Islet of Langerhans (tissue), 1 donor: ENCODE measurements at regions not wholly inside any gene's neighbourhood (a gene's known extent, or its start where the extent isn't known, plus 50 kb on each side); places are given as distances from the start of the nearest gene placed in this dataset.
"Not testable (repeated sequence)": the region's sequence is repeated elsewhere in the genome, so short reads cannot be mapped to it uniquely, and the experiment has no call there.

Experiments used
- FAIRE-seq: peaks from one replicate; lab custom pipeline; 2011; peaks lifted over from hg19 to GRCh38; lab: Jason Lieb, UNC

DNA sequence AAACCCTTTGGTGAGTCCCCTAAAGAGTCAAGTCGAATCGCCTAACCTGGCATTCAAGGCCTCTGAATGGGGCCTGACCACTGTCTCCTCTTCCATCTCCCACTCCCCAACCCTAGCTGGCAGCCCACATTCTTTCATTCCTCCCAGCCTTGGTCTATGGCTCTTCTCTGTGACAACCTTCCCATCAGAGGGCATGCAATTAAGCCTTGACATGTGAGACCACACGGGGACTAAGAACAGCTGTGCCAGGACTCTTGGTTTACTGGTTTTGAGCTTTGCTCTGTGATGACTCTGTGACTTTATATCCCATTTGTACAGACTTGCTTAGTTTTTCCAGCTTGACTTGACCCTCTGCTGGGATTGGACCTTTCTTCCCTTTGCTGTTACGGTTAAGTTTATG is 116.6 kb downstream of the BUB3 start:
- FAIRE-seq = no peak

DNA sequence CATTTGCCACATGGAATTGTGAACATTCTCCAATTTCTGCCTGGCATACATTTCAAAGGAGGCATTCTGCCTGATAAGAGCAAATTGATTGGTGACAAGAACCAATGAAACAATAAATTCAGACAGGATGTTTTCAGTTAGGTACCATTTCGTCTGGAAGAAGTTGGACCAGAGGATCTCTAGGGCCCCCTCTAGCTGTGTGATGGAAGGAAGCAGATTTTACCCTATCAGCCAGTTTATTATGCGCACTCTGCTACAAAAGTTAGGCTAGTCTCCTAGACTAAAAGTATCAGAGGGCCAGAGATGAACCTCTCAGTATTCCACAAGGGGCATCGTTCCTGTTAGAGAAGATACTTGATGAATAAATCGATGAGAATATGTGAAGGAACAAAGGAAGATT is 118.0 kb downstream of the BUB3 start:
- no peak for FAIRE-seq

DNA sequence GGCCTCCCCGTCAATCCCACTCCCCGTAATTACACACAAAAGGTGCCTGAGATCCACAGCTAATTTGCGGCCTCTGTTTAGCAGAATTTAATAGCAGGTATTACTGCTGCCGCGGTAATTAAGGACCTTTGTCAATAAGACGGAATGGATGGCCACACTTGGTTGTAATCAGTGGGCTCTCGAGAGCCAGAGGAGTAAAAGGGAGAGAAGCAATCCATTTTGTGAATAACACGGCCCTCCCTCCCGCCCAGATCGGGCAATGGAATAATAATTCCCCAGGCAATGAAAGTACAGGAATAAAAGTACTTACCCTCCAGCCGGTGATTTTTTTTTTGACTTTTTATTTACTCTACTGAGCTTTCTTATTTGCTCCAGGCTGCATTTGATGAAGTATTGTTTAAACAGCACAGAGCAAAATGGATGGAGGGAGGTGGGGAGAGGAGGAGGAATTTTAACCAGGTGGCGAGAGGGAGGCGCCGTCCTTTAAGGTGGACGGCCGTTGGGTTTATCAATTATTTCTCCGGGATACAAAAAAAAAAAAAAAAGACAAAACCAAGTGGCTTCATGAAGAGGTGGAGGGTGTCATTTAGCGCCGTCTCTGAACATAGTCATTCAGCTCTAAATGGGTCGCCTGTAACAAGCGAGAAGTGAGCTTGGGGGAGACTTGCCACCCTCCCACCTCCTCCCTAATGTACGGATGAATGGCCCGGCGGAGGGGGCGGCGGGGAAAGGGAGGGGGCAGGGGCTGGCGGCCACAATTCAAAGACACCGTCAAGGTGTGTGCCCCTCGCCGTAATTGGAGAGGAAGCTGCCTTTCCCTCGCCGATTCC is 120.3 kb downstream of the BUB3 start:
- no peak for FAIRE-seq

DNA sequence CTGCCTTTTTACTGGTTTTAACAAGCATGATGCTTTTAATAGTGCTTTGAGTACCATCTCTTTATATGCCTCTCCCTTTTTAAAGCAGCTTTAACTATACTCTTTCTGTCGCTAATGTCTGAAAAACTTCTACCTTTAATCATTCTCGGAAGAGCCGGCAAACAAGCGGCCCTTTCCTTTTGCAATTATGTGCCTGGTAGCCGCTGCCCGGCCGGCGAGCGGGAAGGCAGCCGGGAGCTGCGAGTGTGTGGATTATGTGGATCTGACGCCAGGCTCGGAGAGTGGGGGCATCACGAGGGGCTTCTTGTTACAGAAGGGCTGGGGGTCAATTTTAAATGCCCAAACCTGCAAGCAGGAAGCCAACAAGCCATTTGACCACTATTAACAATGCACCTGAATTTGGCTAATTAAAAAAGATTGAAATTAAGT is 120.9 kb downstream of the BUB3 start:
- no peak for FAIRE-seq

DNA sequence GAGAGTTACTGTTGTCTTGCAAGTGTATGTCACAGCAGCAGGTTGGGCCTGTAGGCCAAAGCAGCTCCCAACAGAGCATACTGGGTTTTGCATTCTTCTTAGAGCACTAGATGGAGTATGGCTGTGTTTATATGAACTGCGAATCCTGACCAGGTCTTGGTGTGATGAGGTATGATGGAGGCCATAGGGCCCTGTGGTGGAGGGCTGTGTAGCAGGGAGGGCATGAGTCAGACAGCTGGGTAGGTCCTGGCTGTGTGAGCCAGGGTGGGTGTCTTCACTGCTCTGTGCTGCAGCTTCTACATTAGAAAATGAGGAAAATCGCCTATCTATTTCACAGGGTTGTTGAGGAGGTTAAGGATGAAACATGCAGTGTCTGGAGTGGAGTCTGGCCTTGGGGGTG is 124.2 kb downstream of the BUB3 start:
- FAIRE-seq = no peak

DNA sequence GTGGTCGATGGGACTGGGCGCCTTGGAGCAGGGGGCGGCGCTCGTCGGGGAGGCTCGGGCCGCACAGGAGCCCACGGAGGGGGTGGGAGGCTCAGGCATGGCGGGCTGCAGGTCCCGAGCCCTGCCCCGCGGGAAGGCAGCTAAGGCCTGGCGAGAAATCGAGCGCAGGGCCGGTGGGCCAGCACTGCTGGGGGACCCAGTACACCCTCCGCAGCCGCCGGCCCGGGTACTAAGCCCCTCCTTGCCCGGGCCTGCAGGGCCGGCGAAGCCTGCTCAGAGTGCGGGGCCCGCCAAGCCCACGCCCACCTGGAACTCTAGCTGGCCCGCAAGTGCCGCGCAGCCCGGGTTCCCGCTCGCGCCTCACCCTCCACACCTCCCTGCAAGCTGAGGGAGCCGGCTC is 129.2 kb downstream of the BUB3 start:
- not testable (repeated sequence) for FAIRE-seq

DNA sequence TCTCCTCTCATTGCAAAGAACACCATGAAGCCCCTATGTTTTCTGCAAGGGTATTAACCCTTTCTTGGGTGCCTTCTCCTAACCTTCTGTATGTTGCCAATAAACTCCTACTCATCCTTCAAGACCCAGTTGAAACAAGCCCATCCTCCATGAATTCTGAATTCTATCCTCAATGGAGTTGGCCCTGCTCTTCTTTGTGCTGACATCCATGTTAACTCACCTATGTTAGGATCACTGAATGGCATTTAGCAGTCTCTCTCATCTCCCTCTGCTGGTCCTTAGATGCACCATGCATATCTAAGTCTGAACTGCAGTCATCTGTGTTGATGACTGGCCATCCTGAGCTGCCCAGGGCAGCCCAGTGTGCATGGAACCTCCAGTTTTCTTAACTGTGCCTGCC is 129.8 kb downstream of the BUB3 start:
- FAIRE-seq = no peak

DNA sequence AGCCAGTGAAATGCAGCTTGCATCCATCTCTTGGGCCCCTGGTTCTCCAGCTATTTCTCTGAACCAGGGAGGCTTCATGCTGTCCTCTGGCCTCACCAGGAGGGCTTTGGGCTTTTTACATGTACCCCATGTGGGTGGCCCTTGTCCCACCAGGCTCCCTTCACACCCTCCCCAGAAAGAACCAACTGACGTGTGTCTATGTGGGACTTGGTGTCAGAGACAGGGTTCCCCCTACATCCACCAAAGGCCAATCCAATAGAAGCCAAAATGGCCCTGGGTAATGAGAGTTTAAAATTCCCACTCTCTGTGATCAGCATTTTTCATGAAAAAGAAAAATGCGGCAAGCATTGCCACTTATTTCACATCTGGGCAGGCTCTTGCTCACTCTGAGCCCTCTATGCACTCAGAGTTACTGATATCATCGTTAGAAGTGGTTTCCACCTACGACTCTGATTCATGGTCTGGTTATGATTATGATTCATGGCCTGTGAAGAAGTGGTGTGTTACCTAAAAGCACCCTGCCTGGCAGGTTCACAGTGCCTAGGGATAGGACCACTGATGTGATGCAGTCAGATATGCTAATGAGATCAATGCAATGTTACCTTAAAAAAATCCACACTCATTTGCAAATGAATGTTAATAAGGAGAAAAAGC is 133.5 kb downstream of the BUB3 start:
- FAIRE-seq = no peak

DNA sequence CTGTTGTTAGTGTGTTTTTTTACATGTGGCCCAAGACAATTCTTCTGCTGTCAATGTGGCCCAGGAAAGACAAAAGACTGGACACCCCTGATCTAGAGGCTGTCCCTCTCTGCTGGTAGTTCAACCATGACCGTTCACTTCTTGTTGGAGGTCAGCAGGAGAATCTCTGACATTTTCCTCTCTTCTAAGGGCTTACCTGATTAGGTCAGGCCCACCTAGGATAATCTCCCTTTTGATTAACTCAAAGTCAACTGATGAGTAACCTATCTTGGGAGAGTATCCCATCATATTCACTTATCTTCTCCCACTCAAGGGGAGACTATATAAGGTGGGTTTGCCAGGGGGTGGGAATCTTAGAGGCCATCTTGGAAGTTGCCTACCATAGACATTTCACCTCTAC is 135.2 kb downstream of the BUB3 start:
- no peak for FAIRE-seq

DNA sequence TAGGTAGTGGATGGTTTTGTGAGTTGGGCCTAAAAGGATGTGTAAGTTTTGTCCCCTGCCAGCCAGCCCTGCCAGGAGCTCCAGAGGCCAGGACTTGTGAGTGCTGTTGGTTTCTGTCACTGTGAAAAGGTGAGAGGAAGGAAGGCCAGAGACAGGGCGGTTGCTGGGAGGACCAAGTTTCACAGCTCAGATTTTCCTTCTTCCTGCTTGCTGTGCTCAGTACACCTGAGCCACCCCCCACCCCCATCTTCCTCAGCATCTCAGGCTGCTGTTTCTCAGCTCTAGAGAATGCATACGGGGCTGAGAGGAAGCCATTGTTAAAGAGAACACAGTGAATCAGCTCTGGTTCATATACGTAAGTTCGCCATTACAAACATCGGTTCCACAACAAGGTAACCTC is 139.9 kb downstream of the BUB3 start:
- no peak for FAIRE-seq

DNA sequence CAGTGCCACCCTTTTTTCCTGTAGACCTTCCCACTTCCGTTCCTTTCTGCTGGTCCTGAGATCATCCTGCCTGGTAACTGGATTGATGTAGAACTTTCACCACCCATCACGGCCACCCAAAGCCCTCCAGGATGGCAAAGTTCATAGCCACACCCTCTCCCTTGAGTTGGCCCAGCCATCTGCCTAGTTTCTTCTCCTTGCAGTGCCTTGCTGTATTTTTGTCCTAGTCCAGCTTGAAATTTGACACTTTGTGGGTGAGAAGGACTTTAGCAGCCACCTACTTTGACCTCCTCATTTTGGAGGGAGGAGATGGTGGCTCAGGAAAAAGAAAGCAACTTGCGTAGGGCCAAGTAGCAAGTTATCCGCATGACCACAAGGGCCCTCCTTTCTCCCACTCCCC is 140.7 kb downstream of the BUB3 start:
- FAIRE-seq = no peak

DNA sequence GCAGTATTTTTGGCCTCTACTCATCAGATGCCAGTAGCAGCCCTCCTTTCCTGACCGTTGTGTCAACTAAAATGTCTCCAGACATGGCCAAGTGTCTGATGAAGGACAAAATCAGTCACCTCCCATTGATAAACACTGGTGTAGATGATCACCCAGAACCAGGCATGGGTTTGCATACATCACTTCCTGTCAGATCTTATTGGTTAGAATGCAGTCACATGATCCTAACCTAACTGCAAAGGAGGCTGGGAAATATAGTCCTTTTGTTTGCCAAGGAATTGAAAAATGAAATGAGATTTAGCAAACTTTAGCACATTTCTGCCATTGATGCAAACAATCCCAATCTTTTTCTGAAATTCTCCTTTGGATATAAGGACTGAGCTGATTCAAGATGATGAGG is 141.4 kb downstream of the BUB3 start:
- no peak for FAIRE-seq

DNA sequence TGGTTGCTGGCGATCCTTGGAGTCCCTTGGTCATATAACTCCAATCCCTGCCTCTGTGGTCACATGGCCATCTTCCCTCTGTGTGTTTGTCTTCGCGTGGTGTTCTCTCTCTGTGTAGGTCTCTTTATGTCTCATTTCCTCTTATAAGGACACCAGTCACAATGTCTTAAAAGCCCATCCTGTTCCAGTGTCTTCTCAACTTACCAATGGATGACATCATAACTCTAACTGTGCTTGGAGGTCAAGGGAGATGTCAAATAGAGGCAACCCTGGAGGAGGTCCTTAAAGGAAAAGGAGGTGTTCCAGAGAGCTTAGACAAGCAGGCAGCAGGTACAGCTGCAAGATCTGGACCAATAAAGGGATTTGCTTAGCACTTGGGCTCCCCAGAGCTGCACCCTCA is 143.0 kb downstream of the BUB3 start:
- no peak for FAIRE-seq

DNA sequence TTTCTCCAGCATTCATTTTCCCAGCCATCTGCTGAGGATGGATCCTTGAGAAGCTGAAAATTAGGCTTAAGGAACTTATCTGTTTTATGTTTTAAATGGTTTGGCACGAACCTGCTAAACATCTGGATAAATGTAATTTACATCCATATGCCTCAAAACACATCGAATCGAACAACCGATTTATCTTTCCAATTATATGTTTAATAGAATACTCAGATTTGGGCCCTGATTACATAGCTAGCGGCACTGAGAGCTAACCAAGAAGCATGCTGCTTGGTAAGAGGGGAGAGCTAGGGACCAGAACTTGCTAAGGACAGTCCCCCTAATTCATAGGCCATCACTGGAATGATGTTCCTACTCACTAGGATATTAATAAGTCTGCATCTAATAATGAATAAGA is 144.4 kb downstream of the BUB3 start:
- FAIRE-seq = no peak

DNA sequence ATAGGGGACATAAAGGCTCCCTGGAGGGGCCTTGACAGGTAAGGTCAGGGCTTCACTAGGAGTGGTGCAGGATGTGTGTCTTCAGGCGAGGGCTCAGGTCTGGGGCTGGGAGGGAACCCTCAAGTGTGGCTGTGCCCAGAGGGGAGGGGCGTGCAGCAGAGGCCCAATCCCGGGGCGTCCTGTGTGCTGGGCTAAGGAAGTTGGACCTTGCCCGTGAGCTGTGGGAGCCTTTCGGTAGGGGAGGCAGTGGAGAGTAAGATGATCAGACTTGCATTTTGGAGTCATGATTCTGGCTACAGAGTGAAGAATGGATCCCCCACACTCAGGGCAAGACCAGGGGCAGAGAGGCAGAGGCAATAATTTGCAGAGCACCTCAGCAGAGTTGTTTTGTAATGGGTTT is 145.4 kb downstream of the BUB3 start:
- FAIRE-seq = no peak

DNA sequence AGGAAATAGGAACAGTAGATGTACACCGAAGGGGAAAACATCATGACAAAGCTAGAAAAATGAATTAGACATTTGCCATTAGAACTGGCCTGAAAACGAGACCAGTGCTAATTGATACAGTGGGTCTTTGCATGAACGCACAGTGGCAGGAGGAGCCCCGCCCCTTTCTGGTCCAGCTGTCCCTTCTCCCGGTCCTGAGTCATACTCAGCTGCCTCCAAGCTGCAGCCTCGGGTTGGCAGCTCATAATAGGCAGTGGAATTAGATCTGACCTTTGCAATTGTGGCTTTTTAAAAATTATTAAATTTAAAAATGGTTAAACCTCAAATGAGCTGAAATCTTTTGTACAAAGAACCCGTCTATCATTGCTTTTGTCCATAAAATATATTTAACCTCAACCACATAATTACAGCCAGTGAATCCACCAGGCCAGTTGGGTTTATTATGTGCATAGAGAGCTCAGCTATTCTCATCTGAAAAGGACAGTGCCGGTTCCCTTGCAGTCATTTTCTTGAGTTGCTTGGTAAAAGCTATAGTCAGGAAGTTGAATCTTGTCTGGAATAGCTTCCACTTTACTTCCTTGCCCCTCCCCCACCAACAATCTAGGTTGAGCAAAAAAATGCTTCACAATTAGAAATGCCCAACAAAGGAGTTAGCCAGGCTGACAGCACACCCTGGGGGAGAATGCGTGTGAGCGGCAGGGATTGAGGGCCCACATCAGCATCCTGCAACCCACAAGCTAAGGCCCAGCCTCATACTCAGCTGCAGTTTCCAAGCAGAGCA is 147.1 kb downstream of the BUB3 start:
- no peak for FAIRE-seq

DNA sequence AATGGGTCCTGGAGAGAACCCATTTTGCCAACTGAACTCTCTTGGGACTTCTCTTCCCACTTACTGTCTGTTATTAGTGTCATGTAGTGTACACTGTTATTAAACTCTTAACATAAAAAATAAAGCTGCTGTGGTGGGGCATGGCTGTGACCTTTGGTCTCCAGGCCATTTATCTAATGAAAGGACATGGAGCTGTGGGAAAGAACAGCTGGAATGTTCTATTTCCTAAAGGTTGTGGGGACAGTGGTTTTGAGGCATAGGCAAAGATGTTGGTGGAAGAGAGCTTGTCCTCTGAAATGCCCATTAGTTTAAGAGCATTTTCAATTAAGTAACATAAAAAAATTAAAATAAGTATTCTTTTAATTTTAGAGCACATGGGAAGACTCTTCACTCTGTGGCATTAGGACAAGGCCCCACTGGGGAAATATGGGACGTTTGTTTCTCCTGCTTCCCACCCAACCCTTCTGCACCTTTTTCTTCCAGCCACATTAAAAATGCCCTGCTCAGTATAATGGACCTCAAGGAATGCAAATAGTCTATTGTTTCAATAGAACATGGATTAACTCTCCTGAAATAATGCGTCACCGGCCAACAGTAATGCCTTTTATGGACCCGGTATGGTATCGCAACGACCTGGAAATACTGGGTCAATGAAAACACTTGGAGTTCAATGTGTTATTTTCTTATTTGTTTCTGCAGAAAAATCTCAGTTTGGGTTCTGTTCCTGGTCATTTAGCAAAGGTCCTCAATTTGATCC is 149.6 kb downstream of the BUB3 start:
- no peak for FAIRE-seq

DNA sequence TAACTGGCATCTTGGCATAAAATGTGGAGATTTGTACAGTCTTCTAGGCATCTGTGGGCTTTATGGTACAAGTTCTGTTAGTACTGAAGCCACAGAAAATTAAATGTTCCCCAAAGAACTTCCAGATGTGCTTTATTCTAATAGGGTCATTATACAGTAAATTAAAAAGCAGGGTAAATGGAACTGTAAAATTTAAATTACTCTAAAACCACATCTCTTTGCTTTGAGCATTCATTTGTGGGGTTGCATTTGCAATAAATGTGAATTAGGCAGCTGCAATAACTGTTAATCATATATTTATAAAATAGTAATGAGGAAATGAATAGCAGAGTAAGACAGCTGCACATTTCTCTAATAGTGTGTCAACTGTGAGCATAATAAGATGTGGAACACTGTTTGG is 151.5 kb downstream of the BUB3 start:
- FAIRE-seq = no peak

DNA sequence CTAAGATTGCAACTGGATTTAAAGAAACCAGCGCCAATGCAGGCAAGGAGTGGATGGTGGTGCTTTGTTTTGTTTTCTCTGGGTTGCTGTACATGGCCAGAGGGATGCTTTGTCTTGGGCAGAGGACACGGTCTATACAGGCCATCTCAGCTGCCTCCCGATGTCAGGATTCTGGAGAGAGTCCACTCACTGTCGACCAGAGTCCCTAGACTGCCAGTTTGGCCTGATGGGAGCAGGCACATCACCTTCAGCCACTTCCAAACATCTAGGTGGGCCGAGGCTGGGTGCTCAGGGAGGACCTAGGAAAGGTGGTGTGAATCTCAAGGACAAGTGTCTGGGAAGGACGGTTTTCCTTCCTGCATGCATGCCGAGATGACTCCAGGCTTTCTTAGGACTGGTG is 152.1 kb downstream of the BUB3 start:
- no peak for FAIRE-seq

DNA sequence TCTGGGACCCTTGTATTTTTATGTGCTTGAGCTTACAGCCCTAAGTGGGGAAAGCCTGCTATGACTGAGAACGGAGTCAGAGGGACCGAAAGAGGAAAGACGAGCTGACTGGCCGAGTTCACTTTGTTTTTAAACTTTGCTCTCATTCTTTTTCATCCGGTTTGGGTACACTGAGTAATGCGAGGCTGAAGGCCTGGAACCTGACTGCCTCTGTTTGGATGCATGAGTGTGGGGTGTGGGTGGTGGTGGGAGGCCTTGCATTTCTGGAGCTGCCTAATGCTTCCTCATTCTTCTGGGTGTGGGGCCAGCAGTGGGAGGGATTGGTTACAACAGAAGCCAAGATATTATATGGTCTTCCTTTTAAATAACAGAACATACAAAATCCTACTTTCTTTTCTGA is 155.5 kb downstream of the BUB3 start:
- FAIRE-seq = no peak

DNA sequence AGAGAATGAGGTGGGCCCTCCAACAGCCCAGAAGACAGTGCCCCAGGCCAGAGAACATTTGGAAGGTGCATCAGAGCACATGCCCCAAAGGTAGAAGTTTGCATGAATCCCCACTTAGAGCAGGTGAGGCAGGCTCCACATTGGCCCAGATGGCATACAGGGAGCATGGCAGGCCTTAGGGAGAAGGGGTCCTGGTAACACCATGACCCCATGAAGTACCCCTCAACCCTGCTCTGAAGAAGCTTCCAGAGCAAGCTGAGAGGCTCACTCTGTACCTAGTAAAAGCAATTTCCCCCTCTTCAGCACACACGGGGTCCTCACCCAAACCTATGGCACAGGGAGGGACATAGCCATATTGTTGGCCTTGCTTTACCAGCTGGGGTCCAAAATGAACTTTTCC is 162.6 kb downstream of the BUB3 start:
- no peak for FAIRE-seq

DNA sequence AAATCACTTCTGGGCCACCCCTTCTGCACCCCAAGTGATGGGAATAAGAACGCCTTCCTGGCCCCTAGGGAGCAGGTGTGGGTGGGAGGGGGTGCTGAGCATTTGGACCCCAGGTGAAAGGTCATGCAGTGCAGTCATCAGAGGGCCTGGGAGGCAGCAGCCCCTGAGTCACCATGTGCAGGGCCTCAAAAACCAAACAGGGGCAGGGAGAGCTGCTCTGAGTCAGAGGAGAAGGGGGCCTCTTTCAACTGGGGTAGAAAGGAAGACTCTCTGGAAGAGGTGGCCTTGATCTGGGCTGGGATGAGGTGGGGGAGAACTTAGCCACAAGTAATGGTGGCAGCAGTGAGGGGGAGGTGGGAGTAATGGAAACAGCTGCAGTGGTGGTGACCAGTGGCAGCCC is 164.3 kb downstream of the BUB3 start:
- no peak for FAIRE-seq

DNA sequence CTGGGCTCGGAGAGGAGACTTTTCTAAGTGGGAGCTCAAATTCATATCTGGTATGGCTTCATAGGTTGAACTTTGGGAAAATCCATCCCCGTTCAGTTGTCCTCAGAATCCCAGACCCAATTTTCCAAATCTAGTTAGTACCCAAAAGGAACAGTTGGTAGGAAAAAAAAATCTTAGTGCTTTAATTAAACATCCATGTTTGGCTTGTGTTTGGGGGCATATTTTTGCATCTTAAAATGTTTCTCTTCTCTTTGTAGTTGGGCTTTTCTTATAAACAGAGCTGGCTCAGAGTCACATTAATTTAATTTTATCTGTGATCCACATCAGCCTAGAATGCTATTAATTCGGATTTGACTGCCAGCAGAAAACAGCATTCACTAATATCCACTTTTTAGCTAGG is 165.9 kb downstream of the BUB3 start:
- FAIRE-seq = no peak
